ENCODE measurements at regions not wholly inside any gene's neighbourhood (a gene's known extent, or its start where the extent isn't known, plus 50 kb on each side); places are given as distances from the start of the nearest gene placed in this dataset.
"Not testable (repeated sequence)": the region's sequence is repeated elsewhere in the genome, so short reads cannot be mapped to it uniquely, and the experiment has no call there.

GRCh38 chr5:18397371-18397770, 763.1 kb downstream of the TAF11L14 start (continued):
- TF ChIP-seq MBD1 (CRISPR knock-in tag; IDR thresholded peaks at IDR 0.05) = no peak

- CTCF ChIA-PET (ENCODE audit: low intra/inter-chr PET ratio) = no interaction called here
- no peak overlapping the region for H3K4me3 ChIP-seq
- in situ Hi-C loops (cut with MboI) (no loop called here), intact Hi-C loops (cut with micrococcal nuclease) (no loop called here)
- TF ChIP-seq SP2 (IDR thresholded peaks at IDR 0.05; ENCODE audit: extremely low read depth, low read depth, low read length, poor library complexity, severe bottlenecking) (no peak), ZNF699 (CRISPR knock-in tag; IDR thresholded peaks at IDR 0.05; ENCODE audit: insufficient replicate concordance) (no peak), TFAP4 (CRISPR knock-in tag; IDR thresholded peaks at IDR 0.05; ENCODE audit: borderline replicate concordance) (no peak), RAD21 (CRISPR knock-in tag; conservative IDR thresholded peaks at IDR 0.05 in 1 of 2, IDR thresholded peaks at IDR 0.05 in 1 of 2) (no peak), MBD1 (CRISPR knock-in tag; IDR thresholded peaks at IDR 0.05) (no peak), SIX5 (IDR thresholded peaks at IDR 0.05; ENCODE audit: borderline replicate concordance in 1 of 2, insufficient read depth in 1 of 2, low read depth in 1 of 2, low read length in 2 of 2) (no peak)
- no peaks in the 10 kb centered on the region for H3K4me1 ChIP-seq (replicated peaks in 1 of 2; ENCODE audit: control insufficient read depth in 2 of 2, insufficient read depth in 2 of 2, low read length in 2 of 2)
- H3K79me2 ChIP-seq (ENCODE audit: control insufficient read depth, insufficient read depth, low read length) = no peaks in the 10 kb centered on the region
- H3K9ac ChIP-seq (ENCODE audit: insufficient read depth in 1 of 2, low read depth in 2 of 2, low read length in 2 of 2) = no peak overlapping the region
- WGBS (ENCODE audit: insufficient coverage, low coverage, missing lambda C conversion rate) = 0% methylated on average over 2 of the region's 2 CpGs
- no peaks in the 10 kb centered on the region for H3K9me1 ChIP-seq (ENCODE audit: control insufficient read depth, insufficient read depth, low read length)
- DNase-seq (ENCODE audit: extremely low read depth in 1 of 4, low spot score in 3 of 4) (no peak), ATAC-seq (no peak), FAIRE-seq (no peak)
- H3K9me3 ChIP-seq (replicated peaks; ENCODE audit: control insufficient read depth, insufficient read depth, low read depth, low read length) = no peaks in the 10 kb centered on the region
- POLR2A ChIA-PET = no interaction called here
- no peaks in the 10 kb centered on the region for H4K20me1 ChIP-seq (replicated peaks; ENCODE audit: control insufficient read depth, insufficient read depth, low read length)
- H3K4me2 ChIP-seq (ENCODE audit: insufficient read depth, low read length) = no peak overlapping the region
- H3K27ac ChIP-seq (ENCODE audit: extremely low read depth, low read depth, low read length) = no peak overlapping the region
- no peaks in the 10 kb centered on the region for H3K36me3 ChIP-seq (ENCODE audit: control insufficient read depth, insufficient read depth, low read length)
- BruUV-seq (replicated peaks) = no TSS peak
- no peaks in the 10 kb centered on the region for H3K27me3 ChIP-seq (ENCODE audit: control insufficient read depth in 2 of 2, insufficient read depth in 2 of 2, low read length in 2 of 2)
- no peak overlapping the region for H2AFZ ChIP-seq (ENCODE audit: low read depth, low read length)
These were observed 763.6 kb downstream of the TAF11L14 start for GRCh38 chr5:18397891-18398290.

- in situ Hi-C loops (cut with MboI); H3K9ac ChIP-seq (ENCODE audit: insufficient read depth in 1 of 2, low read depth in 2 of 2, low read length in 2 of 2): not testable (repeated sequence)
These were observed 765.4 kb downstream of the TAF11L14 start for GRCh38 chr5:18399461-18400327.

More at GRCh38 chr5:18399461-18400327, 765.4 kb downstream of the TAF11L14 start:
- POLR2A ChIA-PET; DNase-seq (ENCODE audit: extremely low read depth in 1 of 4, low spot score in 3 of 4); H3K4me1 ChIP-seq (replicated peaks in 1 of 2; ENCODE audit: control insufficient read depth in 2 of 2, insufficient read depth in 2 of 2, low read length in 2 of 2); CTCF ChIA-PET (ENCODE audit: low intra/inter-chr PET ratio); H3K4me2 ChIP-seq (ENCODE audit: insufficient read depth, low read length); FAIRE-seq; BruUV-seq (replicated peaks); H3K27ac ChIP-seq (ENCODE audit: extremely low read depth, low read depth, low read length); ATAC-seq; H3K79me2 ChIP-seq (ENCODE audit: control insufficient read depth, insufficient read depth, low read length); H3K27me3 ChIP-seq (ENCODE audit: control insufficient read depth in 2 of 2, insufficient read depth in 2 of 2, low read length in 2 of 2); H2AFZ ChIP-seq (ENCODE audit: low read depth, low read length); H3K9me3 ChIP-seq (replicated peaks; ENCODE audit: control insufficient read depth, insufficient read depth, low read depth, low read length); H3K36me3 ChIP-seq (ENCODE audit: control insufficient read depth, insufficient read depth, low read length); intact Hi-C loops (cut with micrococcal nuclease); H4K20me1 ChIP-seq (replicated peaks; ENCODE audit: control insufficient read depth, insufficient read depth, low read length); H3K4me3 ChIP-seq; H3K9me1 ChIP-seq (ENCODE audit: control insufficient read depth, insufficient read depth, low read length): not testable (repeated sequence)
- WGBS (ENCODE audit: insufficient coverage, low coverage, missing lambda C conversion rate) = 2% methylated on average over 38 of the region's 50 CpGs
